Spleen (tissue), 11 donors: ENCODE measurements at regions not wholly inside any gene's neighbourhood (a gene's known extent, or its start where the extent isn't known, plus 50 kb on each side); places are given as distances from the start of the nearest gene placed in this dataset.

Source experiments
- DNase-seq: peaks from one replicate; pipeline ENCODE4 v3.0.0-alpha.2; 2020
- H3K27ac ChIP-seq, 8 donors: fragments of 200-600 bp; sonication (generic) in 7 of 8; 1 replicate in 4 of 8; 2 replicates in 4 of 8; pipeline versions ENCODE4 v1.5.0 to v1.8.0; 2016 to 2021; ENCODE audit warnings: inconsistent platforms in 4 of 8, mild to moderate bottlenecking in 4 of 8, moderate library complexity in 1 of 8
- H3K27me3 ChIP-seq, 7 donors: fragments of 200-600 bp; sonication (generic) in 6 of 7; replicated peaks in 1 of 7; 1 replicate in 4 of 7; 2 replicates in 3 of 7; pipeline versions ENCODE4 v1.5.0 to v1.8.0; 2016 to 2021; ENCODE audit warnings: inconsistent platforms in 3 of 7, mild to moderate bottlenecking in 1 of 7
- H3K36me3 ChIP-seq, 6 donors: fragments of 200-600 bp; sonication (generic) in 5 of 6; 1 replicate in 4 of 6; 2 replicates in 2 of 6; pipeline versions ENCODE4 v1.5.0 to v1.8.0; 2016 to 2021; ENCODE audit warnings: inconsistent platforms in 2 of 6
- H3K4me1 ChIP-seq, 6 donors: fragments of 200-600 bp; sonication (generic) in 5 of 6; 1 replicate in 3 of 6; 2 replicates in 3 of 6; pipeline versions ENCODE4 v1.5.0 to v1.8.0; 2016 to 2021; ENCODE audit warnings: inconsistent platforms in 3 of 6
- H3K4me3 ChIP-seq, 8 donors: fragments of 200-600 bp; sonication (generic) in 7 of 8; 1 replicate in 4 of 8; 2 replicates in 4 of 8; pipeline versions ENCODE4 v1.5.0 to v1.8.0; 2016 to 2021; ENCODE audit warnings: inconsistent platforms in 4 of 8, mild to moderate bottlenecking in 4 of 8, moderate library complexity in 2 of 8
- H3K9me3 ChIP-seq, 8 donors: fragments of 200-600 bp; sonication (generic) in 7 of 8; 1 replicate in 4 of 8; 2 replicates in 4 of 8; pipeline versions ENCODE4 v1.5.0 to v1.8.0; 2016 to 2021; ENCODE audit warnings: inconsistent platforms in 4 of 8
- CTCF ChIP-seq, 11 experiments: fragments of 200-600 bp in 7 of 11; fragments of 450-650 bp in 4 of 11; sonication (generic) in 4 of 11; IDR thresholded peaks in 8 of 11; conservative IDR thresholded peaks in 3 of 11; 1 replicate in 7 of 11; 2 replicates in 4 of 11; pipeline versions ENCODE4 v1.4.0 to v1.8.0; 2016 to 2021; ENCODE audit warnings: antibody characterized with exemption in 11 of 11, inconsistent platforms in 4 of 11, mild to moderate bottlenecking in 1 of 11
- POLR2A ChIP-seq, 3 donors: fragments of 450-650 bp; IDR thresholded peaks; one replicate each; pipeline ENCODE4 v1.5.1; 2017; ENCODE audit warnings: antibody characterized with exemption in 3 of 3, mild to moderate bottlenecking in 1 of 3
- POLR2AphosphoS5 ChIP-seq, 3 donors: sonication (generic); formaldehyde crosslinking; IDR thresholded peaks; one replicate each; pipeline ENCODE4 v1.5.1; 2017; ENCODE audit warnings: antibody characterized with exemption in 3 of 3
- WGBS, 5 donors: extraction: QIAGEN DNeasy Blood & Tissue Kit in 3 of 5; methylation state at CpG; one replicate each; pipeline versions ENCODE4 v1.1.5 to v1.1.7; 2013 to 2018; 5-methylcytosine and 5-hydroxymethylcytosine counted together
- intact Hi-C: fragments of 100-400 bp; cut with DNase I; formaldehyde crosslinking; loops from one replicate; pipeline ENCODE4 v1.15.0; 2023; ENCODE audit warnings: low total_unique reads
- donor health status: healthy with polysubstance abuse.
- donor health status: DM: no; HTN: no; CAD: no; lungs with moderate emphysema.
- donor health status: DM: no; HTN: no; CAD: no.
- donor health status: Bipolar disorder and iron deficiency.
- donor health status: healthy.
- donor health status: DM: no; HTN: no; CAD: no.
- donor health status: DM: yes; HTN: yes; CAD: no.

GRCh38 chr10:110415809-110416208 is 81.9 kb upstream of the DUSP5 start:
- peaks cover 0 to 7% (median 0%) of the 10 kb centered on the region in 7 donors for H3K27me3 ChIP-seq
- DNase-seq, result no peak
- intact Hi-C loops, result loop anchor here (10.0 kb wide), 1 partner anchor 51 kb away; no protein-coding TSS in a partner anchor
- no peak overlapping the region for H3K27ac ChIP-seq
- H3K4me1 ChIP-seq, result peaks cover 28 to 74% (median 52%) of the 10 kb centered on the region in 6 donors
- no peak overlapping the region for H3K4me3 ChIP-seq
- no peaks in the 10 kb centered on the region for H3K36me3 ChIP-seq
- 39 to 67% (median 63%) methylated on average over 3 of the region's 3 CpGs for WGBS, 5 donors
- no peak for TF ChIP-seq POLR2AphosphoS5 (IDR thresholded peaks at IDR 0.05)
- no peak for TF ChIP-seq CTCF (IDR thresholded peaks at IDR 0.05 in 8 of 11, conservative IDR thresholded peaks at IDR 0.05 in 3 of 11)
- TF ChIP-seq POLR2A (IDR thresholded peaks at IDR 0.05), result no peak
- H3K9me3 ChIP-seq, result no peaks in the 10 kb centered on the region

- H3K27ac ChIP-seq, result no peak overlapping the region
- no peaks in the 10 kb centered on the region for H3K27me3 ChIP-seq
- no peaks in the 10 kb centered on the region for H3K36me3 ChIP-seq
- no peak overlapping the region for H3K4me3 ChIP-seq
- peaks cover 28 to 72% (median 51%) of the 10 kb centered on the region in 6 donors for H3K4me1 ChIP-seq
- WGBS, 5 donors, result 72 to 81% (median 80%) methylated on average over 3 to 7 of the region's 7 CpGs
- H3K9me3 ChIP-seq, result no peaks in the 10 kb centered on the region
- intact Hi-C loops, result loop anchor here (10.0 kb wide), 1 partner anchor 52 kb away; no protein-coding TSS in a partner anchor
- TF ChIP-seq CTCF (IDR thresholded peaks at IDR 0.05 in 8 of 11, conservative IDR thresholded peaks at IDR 0.05 in 3 of 11), result no peak
- no peak for TF ChIP-seq POLR2A (IDR thresholded peaks at IDR 0.05)
- no peak for TF ChIP-seq POLR2AphosphoS5 (IDR thresholded peaks at IDR 0.05)
- DNase-seq, result no peak
Observed at GRCh38 chr10:110416776-110417711, 80.7 kb upstream of the DUSP5 start.

GRCh38 chr10:110418218-110418617 is 79.5 kb upstream of the DUSP5 start:
- intact Hi-C loops, result loop anchor here (10.0 kb wide), 1 partner anchor 53 kb away; no protein-coding TSS in a partner anchor
- H3K4me3 ChIP-seq, result no peak overlapping the region
- no peaks in the 10 kb centered on the region for H3K9me3 ChIP-seq
- TF ChIP-seq POLR2AphosphoS5 (IDR thresholded peaks at IDR 0.05) (no peak), CTCF (IDR thresholded peaks at IDR 0.05 in 8 of 11, conservative IDR thresholded peaks at IDR 0.05 in 3 of 11) (no peak), POLR2A (IDR thresholded peaks at IDR 0.05) (no peak)
- H3K27me3 ChIP-seq, result no peaks in the 10 kb centered on the region
- no peaks in the 10 kb centered on the region for H3K36me3 ChIP-seq
- no peak overlapping the region for H3K27ac ChIP-seq
- no peak for DNase-seq
- peaks cover 22 to 64% (median 40%) of the 10 kb centered on the region in 6 donors for H3K4me1 ChIP-seq
- 78 to 93% (median 81%) methylated on average over 6 of the region's 6 CpGs for WGBS, 5 donors

GRCh38 chr10:110419265-110419664 is 78.4 kb upstream of the DUSP5 start:
- H3K27ac ChIP-seq, result no peak overlapping the region
- TF ChIP-seq POLR2A (IDR thresholded peaks at IDR 0.05) (no peak), CTCF (IDR thresholded peaks at IDR 0.05 in 8 of 11, conservative IDR thresholded peaks at IDR 0.05 in 3 of 11) (no peak), POLR2AphosphoS5 (IDR thresholded peaks at IDR 0.05) (no peak)
- no peaks in the 10 kb centered on the region for H3K27me3 ChIP-seq
- H3K4me3 ChIP-seq, result no peak overlapping the region
- intact Hi-C loops, result loop anchor here (10.0 kb wide), 1 partner anchor 54 kb away; no protein-coding TSS in a partner anchor
- peaks cover 13 to 64% (median 37%) of the 10 kb centered on the region in 6 donors for H3K4me1 ChIP-seq
- H3K9me3 ChIP-seq, result no peaks in the 10 kb centered on the region
- no peaks in the 10 kb centered on the region for H3K36me3 ChIP-seq
- WGBS, 5 donors, result 55 to 64% (median 59%) methylated on average over 5 of the region's 5 CpGs
- DNase-seq, result no peak
